M059J (cell line): ENCODE measurements at regions not wholly inside any gene's neighbourhood (a gene's known extent, or its start where the extent isn't known, plus 50 kb on each side); places are given as distances from the start of the nearest gene placed in this dataset.
"Not testable (repeated sequence)": the region's sequence is repeated elsewhere in the genome, so short reads cannot be mapped to it uniquely, and the experiment has no call there.

ENCODE experiments used
- DNase-seq: peaks from one replicate; pipeline ENCODE4 v3.0.0-alpha.2; 2012; ENCODE audit warnings: low read depth

DNA sequence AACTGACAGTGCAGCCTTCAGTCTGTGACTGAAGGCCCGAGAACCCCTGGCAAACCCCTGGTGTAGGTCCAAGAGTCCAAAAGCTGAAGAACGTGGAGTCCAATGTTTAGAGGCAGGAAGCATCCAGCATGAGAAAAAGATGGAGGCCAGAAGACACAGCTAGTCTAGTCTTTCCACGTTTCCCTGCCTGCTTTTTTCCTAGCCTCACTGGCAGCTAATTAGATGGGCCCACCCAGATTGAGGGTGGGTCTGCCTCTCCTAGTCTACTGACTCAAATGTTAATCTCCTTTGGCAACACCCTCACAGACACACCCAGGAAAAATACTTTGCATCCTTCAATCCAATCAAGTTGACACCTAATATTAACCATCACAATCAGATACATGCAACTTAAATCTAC, 87.8 kb downstream of the TENT5D start:
- not testable (repeated sequence) for DNase-seq

DNA sequence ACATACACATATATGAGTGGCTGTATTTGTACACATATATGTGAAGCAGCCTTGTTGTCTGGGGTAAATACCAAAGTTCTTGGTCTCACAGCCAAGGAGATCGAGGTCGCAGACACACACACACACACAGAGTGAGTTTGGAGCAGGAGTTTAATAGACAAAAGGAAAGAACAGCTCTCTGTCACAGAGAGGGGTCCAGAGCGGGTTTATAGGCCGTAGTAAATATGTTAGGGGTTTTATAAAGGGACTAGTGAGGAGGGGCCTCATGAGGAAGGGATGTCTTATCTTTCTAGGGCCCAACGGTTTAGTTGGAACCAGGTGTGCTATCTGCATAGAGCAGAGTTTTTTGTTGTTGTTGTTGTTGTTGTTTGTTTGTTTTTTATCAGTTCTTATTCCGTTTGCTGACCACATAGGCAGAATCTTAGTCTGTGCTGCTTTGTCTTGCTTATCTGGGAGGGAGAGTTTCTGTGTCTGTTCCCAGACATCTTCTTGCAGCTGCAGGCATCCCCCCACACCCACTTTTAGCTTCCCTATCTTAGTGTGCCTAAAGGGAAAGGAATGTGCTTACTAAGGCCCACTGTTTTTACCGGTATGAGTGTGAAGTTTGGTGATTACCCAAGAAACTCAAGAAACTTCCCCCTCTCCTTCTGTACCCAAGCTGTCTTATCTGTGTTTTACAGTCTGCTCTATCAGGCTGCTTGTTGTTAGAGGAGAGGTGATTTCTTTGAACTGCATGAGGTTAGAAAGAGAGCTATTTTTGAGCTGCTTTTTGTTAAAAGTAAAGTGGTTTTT, 91.9 kb downstream of the TENT5D start:
- peak; percentile 1 for DNase-seq

DNA sequence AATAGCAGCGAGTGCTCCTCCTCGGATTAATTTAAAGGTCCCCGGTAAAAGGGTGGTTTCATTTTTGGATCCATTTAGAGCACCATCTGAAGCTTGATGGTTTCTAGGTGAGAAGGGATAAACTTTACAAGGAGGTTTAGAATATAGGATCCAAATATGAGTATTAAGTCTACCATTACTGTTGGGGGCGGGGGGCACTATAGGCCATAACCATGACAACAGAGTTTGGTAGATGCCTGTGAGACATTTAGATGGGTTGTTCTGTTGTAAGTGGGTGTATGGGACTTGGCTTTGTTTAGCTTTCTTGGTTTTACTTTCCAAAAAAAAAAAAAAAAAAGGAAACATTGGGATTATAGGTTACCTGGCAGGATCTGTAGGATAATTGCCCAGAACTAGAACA, 92.7 kb downstream of the TENT5D start:
- no peak for DNase-seq

DNA sequence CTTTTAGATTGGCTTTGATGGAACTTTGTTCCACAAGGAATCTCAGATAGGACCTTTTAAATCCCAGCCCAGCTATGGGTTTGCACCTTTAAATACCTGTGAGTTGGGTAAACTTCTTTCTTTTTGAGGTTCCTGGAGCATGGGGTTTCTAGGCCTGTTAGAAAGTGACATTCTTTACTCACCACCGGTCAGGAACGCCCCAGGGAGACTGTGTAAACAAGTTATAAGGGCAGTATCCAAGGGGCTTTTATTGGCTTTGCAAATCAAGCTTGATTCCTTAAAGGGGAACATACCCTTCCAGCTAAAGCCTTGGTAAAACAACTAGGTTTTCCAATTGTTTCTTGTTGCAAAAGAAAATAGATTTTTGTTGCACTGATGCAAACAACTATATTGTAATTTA, 93.4 kb downstream of the TENT5D start:
- no peak for DNase-seq

DNA sequence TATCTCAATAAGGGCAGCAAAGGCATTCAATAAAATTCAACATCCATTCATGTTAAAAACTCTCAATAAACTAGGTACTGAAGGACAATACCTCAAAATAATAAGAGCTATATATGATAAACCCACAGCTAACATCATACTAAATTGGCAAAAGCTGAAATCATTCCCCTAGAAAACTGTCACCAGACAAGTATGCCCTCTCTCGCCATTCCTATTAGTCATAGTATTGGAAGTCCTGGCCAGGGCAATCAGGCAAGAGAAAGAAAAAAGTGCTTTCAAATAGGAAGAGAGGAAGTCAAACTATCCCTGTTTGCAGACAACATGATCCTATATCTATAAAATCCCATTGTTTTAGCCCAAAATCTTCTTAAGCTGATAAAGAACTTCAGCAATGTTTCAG, 116.8 kb downstream of the TENT5D start:
- no peak for DNase-seq

DNA sequence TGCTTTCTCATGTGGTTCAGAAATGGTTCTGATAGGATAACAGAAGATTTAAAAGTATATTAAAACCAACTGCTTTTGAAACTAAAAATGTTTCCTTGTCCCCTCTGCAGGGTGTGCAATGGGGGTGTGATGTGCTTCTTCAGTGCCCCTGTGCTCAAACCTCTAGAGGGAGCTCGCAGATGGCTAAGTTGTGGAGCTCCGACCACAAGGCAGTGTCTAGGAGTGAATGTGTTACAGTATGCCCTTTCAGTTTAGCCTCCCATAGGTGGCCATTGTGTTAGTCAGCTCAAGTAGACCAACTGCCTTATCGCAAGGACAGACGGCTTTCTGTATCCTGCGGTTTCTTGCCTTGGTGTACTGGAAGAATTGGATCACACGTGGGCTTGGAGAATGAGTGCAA, 130.5 kb downstream of the TENT5D start:
- DNase-seq: peak; percentile 5

DNA sequence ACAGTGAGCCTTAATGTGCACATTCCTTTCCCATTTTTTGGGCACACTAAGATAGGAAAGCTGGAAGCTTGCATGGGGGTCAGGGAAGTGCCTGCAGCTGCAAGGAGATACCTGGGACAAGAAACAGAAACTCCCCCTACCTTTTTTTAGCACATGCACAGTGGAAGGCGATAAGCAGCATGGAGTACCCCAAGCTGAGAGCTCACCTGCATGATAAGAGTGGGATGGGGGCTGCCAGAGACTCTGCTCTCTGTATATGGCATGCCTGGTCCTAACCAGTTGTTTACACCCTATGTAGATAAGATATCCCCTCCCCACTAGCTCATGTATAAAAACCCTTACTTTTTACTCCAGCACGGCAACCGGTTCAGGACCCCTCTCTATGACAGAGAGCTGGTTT, 135.9 kb downstream of the TENT5D start:
- no peak for DNase-seq

DNA sequence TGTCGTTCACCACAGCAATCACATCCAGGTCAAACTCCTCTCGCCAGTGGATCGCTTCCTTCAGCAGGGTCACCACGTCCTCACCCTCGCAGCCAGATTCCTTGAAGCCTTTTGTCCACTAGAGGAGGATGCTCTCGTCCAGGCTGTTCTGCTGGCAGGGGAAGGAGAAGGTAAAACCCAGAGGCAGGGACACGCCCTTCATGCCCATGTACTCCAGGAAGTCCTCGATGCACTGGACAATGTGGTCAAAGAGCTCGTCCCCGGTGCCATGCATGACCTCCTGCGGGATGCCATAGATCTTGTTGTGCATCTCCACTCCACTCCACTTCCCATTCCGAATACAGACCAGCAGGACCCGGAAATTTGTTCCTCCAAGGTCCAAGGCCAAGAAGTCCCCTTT, 152.4 kb downstream of the TENT5D start:
- no peak for DNase-seq

DNA sequence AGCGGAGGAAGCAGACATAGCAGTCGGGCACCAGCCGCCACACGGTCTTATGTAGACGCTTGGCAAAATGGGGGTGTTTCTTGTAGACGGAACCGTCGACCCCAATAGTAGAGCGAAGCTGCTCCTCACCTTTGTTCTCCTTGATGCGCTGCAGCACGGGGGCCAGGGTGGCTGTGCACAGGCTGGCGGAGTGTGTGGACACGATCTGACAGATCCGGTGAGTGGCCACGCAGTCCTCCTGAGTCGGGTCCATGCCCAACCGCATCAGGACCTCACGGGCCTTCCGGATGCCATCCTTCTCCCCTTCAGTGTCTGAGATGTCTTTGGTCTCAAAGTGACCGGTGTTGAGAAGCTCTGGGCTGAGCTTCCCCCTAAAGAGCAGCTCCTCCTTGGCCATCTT, 153.0 kb downstream of the TENT5D start:
- no peak for DNase-seq

DNA sequence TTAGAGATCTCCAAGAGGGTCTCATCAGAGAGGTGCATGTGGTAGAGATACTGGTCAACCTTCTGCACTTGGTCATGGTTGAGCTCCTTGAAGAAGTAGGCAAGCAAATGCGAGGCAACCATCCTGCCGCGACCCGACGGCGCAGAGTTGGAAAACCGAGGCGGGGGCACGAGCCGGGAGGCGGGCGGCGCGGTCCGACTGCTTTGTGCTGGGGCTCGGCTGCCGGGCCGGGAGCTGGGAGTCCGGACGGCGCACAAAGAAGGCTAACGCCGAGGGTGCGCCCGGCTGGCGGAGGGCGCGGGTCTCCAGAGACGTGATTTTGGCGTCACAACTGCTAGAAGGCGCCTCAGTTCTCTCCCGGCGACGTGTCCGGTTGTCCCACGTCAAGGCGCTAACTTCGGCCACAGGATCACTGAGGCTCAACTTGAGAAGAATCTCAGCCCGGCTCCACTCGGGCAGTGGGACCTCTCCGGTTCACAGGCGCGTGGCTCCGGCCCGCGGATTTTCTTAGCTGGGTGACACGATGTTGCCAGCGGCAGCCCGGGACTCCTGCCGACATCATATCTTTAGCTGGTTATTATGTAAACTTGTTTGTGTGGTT, 154.3 kb downstream of the TENT5D start:
- DNase-seq: not testable (repeated sequence)

DNA sequence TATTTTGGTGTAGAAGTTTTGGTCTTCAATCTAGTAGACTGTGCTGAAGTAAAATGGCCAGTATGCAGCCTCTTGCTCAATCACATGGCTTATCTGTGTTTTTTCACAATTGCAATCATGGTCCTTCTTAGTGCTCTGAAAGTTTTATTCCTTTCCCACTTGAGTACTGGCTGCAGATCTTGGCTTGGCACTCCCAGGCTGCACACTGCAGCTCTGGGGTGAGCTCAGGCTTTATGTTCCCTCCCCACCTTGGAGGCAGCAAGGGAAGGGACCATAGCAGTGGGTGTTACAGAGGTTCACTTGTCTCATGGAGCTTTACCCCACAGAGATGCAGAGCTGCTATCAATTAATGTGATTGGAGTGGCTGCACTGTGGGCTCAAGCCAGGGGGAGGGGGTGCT, 156.0 kb downstream of the TENT5D start:
- DNase-seq: no peak

DNA sequence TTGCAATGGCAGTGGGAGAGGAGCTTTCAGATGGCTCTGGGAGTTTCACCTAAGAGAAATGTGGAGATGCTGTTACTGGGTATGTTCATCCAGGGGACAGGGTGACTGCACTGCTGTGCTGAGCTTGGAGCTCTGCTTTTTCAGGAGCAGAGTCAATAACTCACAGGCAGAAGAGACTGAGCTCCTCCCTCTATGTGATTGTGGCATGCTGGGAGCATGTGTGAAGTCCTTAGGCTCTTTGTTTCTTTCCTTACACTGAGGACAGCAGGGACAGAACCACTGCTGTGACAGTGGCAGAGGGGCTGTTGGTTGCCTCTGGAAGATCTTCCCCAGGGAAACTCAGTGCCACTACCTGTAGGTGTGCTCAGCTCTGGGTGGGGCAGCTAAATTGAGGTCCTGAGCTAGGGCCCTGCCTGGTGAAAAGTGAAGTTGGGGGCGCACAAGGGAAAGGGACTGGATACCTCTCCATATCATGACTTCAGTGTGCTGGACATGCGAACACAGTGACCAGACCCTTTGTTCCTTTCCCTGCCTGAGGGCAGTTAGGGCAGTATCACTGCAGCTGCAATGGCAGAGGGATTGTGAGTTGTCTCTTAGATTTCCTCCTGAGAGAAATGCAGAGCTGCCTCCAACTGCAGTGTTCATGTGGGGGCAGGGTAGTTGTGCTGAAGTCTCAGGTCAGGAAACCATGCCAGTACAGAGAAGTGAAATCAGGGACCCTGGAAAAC, 156.7 kb downstream of the TENT5D start:
- no peak for DNase-seq

DNA sequence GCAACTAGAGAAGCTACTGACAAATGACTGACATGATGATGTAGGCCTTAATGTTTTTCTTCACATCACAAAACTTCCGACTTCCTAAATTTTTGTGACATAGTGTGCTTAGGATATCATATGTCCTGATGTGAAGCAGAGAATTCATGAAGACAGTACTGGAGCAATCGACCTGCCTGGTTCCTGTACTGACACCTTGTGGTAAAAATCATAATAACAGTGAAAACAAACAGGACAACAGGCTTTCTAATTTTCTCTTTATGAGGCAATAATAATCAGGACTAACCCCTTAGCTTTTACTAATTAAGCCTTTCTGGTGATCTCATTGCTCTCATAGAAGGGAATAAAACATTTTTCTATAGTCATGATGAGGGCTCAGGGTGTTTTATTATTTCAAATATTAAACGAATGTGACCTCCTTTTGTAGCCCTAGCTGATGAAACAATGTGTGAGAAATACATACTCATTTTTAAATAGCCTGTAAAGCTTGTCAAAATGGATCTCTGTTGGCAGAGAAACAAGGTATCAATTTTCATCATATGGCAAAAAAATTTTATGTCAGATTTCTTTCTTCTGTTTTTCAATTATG, 158.4 kb downstream of the TENT5D start:
- DNase-seq: peak; percentile 9

DNA sequence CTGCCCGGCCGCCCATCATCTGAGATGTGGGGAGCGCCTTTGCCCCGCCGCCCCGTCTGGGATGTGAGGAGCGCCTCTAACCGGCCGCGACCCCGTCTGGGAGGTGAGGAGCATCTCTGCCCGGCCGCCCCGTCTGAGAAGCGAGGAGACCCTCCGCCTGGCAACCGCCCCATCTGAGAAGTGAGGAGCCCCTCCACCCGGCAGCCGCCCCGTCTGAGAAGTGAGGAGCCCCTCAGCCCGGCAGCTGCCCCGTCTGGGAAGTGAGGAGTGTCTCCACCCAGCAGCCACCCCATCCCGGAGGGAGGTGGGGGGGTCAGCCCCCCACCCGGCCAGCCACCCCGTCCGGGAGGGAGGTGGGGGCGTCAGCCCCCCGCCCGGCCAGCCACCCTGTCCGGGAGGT, 170.7 kb downstream of the TENT5D start:
- not testable (repeated sequence) for DNase-seq

DNA sequence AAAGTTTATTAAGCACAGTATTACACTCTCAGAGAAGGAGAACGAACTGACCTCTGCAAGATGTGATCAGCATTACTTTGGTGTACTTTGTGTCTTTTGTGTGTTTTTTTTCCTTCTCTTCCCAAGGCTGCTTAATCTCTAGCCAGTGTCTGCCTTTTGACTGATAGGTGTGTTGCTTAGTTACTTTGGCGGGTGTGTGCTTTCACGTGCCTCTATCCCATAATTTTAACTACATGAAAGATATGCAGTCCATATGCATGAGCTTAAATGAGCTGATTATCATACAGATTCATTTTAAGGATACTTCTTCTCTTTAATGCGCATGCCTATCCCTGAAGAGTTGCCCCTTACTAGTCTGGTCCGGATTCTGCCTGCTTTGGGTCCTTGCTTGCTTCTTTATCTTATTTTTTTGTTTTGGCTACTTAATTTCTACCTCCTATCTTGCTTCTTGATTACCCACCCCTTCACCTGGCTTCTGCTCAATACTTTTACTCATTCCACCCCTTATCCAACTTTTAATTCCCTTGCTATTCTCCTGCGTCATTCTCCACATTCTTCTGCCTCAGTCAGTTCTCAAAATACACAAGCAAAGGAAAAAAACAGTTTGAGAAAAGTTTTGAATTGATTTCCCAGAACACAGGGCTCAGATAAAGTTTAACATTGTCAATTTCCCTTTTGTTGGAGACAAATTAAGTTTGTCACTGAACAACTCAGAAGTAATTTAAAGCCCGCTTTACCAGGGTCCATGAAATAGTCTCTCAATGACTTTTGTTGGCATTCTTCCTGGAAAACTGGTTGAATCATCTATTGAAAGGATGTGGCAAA, 182.0 kb downstream of the TENT5D start:
- DNase-seq: peak; percentile 2
